ENCODE measurements at regions not wholly inside any gene's neighbourhood (a gene's known extent, or its start where the extent isn't known, plus 50 kb on each side); places are given as distances from the start of the nearest gene placed in this dataset.

DNA sequence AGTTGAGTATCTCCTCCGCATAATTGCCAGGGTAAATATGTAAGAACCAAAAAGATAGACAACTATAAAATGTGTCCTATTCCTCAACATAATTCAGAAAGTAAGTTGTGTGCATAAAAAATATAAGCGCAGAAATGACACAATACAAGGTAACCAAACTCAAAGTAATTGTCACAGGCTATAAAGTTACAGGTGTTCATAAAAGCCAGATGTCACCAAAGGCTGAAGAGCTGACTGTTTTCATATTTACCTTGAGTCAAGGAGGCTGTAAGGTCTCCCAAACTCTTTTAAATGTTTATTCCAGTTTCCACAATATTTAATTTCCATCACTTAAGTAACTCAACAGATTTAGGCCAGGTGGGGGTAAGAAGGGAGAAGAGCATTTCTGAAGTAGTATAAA lies 192.2 kb upstream of the MARCKS start:
- DNase-seq (ENCODE audit: low read depth in 1 of 2, low spot score in 1 of 2), result no peak
- H3K27ac ChIP-seq (replicated peaks), result no peak overlapping the region
- H3K27me3 ChIP-seq (ENCODE audit: insufficient read depth, poor library complexity, severe bottlenecking), result no peaks in the 10 kb centered on the region
- TF ChIP-seq GABPA (IDR thresholded peaks at IDR 0.05; ENCODE audit: low read depth) (no peak), SPI1 (IDR thresholded peaks at IDR 0.05; ENCODE audit: borderline replicate concordance, low read depth) (no peak), POLR2AphosphoS5 (IDR thresholded peaks at IDR 0.05; ENCODE audit: low read depth) (no peak), REST (IDR thresholded peaks at IDR 0.05; ENCODE audit: insufficient replicate concordance, low read depth) (no peak)
- TF ChIP-seq, protein P1, sequence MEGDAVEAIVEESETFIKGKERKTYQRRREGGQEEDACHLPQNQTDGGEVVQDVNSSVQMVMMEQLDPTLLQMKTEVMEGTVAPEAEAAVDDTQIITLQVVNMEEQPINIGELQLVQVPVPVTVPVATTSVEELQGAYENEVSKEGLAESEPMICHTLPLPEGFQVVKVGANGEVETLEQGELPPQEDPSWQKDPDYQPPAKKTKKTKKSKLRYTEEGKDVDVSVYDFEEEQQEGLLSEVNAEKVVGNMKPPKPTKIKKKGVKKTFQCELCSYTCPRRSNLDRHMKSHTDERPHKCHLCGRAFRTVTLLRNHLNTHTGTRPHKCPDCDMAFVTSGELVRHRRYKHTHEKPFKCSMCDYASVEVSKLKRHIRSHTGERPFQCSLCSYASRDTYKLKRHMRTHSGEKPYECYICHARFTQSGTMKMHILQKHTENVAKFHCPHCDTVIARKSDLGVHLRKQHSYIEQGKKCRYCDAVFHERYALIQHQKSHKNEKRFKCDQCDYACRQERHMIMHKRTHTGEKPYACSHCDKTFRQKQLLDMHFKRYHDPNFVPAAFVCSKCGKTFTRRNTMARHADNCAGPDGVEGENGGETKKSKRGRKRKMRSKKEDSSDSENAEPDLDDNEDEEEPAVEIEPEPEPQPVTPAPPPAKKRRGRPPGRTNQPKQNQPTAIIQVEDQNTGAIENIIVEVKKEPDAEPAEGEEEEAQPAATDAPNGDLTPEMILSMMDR (IDR thresholded peaks at IDR 0.05; ENCODE audit: insufficient read depth, low read length), result no peak
- H3K4me3 ChIP-seq (replicated peaks; ENCODE audit: insufficient read depth, low read length), result no peak overlapping the region

DNA sequence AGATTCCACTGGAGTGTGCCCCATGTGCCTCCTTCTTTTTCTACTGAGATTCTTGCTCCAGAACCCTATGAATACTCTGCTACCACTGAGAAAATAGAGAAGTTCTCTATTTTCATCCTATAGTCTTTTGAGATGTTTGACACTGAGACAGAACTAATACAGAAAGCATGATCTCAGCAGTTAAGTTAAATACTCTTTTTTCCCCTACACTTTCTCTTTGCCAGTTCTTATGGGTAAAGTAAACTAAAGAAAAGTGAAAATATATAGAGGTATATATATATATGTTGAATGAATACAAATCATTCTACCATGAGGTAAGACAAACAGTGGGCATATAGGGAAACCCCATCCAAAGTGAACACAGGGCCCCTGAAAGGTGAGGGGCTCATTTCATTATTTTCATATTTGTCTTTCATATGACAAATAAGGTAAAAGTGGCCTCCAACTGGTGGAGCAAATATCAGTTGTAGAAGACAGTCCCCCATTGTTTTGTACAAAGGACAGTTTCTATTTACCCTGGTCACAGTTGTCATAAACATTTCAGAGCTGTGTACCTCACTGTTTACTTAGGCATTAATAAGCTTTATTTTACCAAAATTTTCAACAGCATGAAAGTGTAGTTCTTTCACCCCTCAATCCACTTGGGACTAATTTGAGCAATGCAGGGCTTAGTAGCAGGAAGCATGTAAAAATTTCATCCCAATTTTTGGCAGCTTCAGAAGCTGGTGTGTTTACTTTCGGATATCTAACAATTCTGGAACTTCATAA lies 188.3 kb upstream of the MARCKS start:
- H3K27ac ChIP-seq (replicated peaks), result no peak overlapping the region
- no peaks in the 10 kb centered on the region for H3K27me3 ChIP-seq (ENCODE audit: insufficient read depth, poor library complexity, severe bottlenecking)
- DNase-seq (ENCODE audit: low read depth in 1 of 2, low spot score in 1 of 2), result no peak
- no peak overlapping the region for H3K4me3 ChIP-seq (replicated peaks; ENCODE audit: insufficient read depth, low read length)
- no peak for TF ChIP-seq POLR2AphosphoS5 (IDR thresholded peaks at IDR 0.05; ENCODE audit: low read depth)
- TF ChIP-seq, protein P1 (IDR thresholded peaks at IDR 0.05; ENCODE audit: insufficient read depth, low read length), result no peak
- TF ChIP-seq REST (IDR thresholded peaks at IDR 0.05; ENCODE audit: insufficient replicate concordance, low read depth), result no peak
- no peak for TF ChIP-seq GABPA (IDR thresholded peaks at IDR 0.05; ENCODE audit: low read depth)
- TF ChIP-seq SPI1 (IDR thresholded peaks at IDR 0.05; ENCODE audit: borderline replicate concordance, low read depth), result no peak

DNA sequence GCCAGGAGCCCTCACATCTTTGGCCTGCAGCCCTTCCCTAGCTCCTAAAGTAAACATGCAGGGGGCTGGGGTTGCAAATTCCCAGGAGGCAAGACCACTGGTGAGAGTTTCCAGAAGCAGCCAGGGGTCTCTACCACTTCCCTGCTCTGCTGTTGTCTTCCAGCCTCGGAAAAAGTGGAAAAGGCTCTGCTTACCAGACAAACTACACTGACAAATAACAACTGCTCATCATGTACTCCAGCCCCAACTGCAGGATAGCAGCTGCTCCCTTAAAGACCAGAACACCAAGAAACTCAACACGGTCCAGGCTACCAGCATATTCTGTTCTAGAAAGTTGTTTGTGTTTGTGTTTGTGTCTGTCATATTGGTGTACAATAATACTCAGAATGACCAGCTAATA lies 187.5 kb upstream of the MARCKS start:
- no peak overlapping the region for H3K27ac ChIP-seq (replicated peaks)
- TF ChIP-seq REST (IDR thresholded peaks at IDR 0.05; ENCODE audit: insufficient replicate concordance, low read depth) (no peak), SPI1 (IDR thresholded peaks at IDR 0.05; ENCODE audit: borderline replicate concordance, low read depth) (no peak), GABPA (IDR thresholded peaks at IDR 0.05; ENCODE audit: low read depth) (no peak)
- TF ChIP-seq, protein P1 (IDR thresholded peaks at IDR 0.05; ENCODE audit: insufficient read depth, low read length), result no peak
- no peak for DNase-seq (ENCODE audit: low read depth in 1 of 2, low spot score in 1 of 2)
- H3K27me3 ChIP-seq (ENCODE audit: insufficient read depth, poor library complexity, severe bottlenecking), result no peaks in the 10 kb centered on the region
- no peak overlapping the region for H3K4me3 ChIP-seq (replicated peaks; ENCODE audit: insufficient read depth, low read length)
